Stimulated activated CD4-positive, alpha-beta T cell treated with anti-CD3 and anti-CD28 coated beads, Interleukin-12 subunit alpha, Interleukin-12 subunit beta, amount 100 ng/mL, for 48 hours (primary cell): ENCODE measurements at regions not wholly inside any gene's neighbourhood (a gene's known extent, or its start where the extent isn't known, plus 50 kb on each side); places are given as distances from the start of the nearest gene placed in this dataset.

Source experiments
- DNase-seq, 3 donors: peaks; one replicate each; pipeline ENCODE4 v3.0.0-alpha.2; 2020; ENCODE audit warnings: low read depth in 2 of 3, low spot score in 1 of 3

DNA sequence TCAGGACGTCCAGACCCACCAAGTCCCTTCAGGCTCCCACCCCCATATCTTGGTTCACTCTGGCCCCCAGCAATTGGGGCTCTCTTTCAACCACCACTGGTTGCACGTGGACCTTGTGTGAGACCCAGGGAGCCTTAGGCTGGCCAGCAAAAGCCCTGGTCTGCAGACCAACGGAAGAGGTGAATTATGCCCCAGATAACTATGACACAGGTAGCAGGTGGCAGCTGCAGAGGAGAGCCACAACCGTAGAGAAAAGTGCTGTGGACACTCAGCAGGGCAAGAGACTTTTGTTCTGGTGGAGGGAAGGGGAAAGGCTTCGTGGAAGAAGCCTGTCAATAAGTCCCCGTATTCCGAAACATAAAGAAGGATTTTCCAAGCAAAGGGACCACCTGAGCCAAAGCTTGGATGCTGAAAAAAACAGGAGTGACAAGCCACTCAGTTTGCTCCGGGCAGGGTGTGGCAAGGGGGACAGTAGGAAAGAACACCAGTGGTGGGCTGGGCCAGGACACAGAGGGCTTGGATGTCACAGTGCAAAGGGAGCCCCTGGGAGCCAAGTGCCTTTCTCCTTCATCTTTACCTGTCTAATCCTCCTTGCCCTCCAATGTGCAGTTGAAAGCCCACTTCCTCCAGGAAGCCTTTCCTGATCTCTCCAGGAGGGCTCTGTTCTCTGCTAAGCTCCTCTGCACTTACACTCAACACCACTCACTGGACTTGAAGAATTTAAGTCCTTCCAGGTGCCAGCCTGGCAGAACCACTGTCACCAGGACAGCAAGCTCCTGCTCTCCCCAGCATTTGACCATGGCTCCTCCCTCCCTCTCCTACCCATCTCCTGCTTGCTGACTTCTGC, 264.7 kb downstream of the BUD13 start:
- no peak for DNase-seq

DNA sequence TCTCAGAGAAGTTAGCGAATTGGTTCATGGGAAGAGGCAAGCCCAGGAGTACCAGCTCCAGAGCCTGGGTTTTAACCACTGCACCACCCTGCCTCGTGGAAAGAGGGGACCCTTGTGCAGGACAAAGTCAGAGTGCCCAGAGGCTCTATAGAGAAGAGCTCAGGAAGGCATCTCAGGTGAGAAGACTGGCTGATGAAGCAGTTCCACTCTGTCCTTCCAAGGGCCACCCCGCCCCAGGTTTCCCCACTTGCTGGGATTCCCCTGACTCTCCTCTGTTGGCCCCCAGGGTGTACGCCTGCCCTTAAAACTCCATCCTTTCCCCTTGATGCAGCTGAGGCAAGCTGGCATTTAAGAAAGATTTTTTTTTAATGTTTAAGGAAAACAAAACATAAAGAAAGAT, 265.8 kb downstream of the BUD13 start:
- no peak for DNase-seq

GRCh38 chr11:116506263-116506825, 266.4 kb downstream of the BUD13 start:
- DNase-seq = no peak

- no peak for DNase-seq
These were observed 267.2 kb downstream of the BUD13 start for GRCh38 chr11:116505298-116506262.

GRCh38 chr11:116504541-116505297, 268.1 kb downstream of the BUD13 start:
- DNase-seq = no peak

DNA sequence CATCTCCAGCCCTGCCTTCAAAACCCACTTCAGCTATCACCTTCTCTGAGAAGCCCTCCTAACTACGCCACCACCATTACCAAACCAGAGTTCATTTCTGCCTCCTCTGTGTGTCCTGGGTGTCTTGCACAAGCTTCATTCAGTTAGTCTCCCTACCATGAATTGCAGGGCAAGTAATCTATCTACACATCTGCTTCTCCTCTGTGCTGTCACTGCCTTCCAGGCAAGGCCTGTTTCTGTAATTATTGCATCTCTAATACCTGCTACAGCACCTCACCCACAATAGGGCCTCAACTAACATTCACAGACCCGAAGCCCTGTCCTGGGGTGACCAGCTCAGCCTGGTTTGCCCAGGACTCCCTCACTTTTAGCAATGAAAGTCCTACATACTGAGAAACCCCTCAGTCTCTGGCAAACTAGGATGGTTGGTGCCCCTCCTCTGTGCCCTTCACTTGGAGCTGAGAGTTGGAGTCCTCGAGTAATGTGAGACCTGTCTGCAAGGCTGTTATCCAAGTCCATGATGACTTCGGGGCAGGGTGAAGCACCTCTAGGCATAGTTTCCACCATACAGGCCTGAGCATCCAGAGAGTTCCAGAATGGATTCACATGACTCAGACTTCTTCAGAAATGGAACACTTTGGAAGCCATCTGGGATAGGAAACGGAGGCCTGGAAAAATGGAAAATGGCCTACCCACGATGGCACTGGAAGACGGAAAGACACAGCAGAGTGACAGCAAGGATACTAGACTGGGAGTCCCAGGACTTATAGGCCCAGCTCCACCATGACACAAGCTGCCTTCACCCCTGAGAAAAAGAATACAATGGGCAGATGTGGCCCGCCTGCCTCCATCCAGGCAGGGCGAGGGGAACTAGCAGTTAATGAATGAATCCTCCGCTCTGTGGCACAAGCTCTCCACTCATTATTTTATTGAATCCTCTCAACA, 269.3 kb downstream of the BUD13 start:
- DNase-seq = no peak

- DNase-seq = no peak
These were observed 270.1 kb downstream of the BUD13 start for GRCh38 chr11:116502641-116503061.

GRCh38 chr11:116501728-116502127, 271.1 kb downstream of the BUD13 start:
- DNase-seq = no peak

- DNase-seq = no peak
These were observed 271.7 kb downstream of the BUD13 start for GRCh38 chr11:116500947-116501602.

DNA sequence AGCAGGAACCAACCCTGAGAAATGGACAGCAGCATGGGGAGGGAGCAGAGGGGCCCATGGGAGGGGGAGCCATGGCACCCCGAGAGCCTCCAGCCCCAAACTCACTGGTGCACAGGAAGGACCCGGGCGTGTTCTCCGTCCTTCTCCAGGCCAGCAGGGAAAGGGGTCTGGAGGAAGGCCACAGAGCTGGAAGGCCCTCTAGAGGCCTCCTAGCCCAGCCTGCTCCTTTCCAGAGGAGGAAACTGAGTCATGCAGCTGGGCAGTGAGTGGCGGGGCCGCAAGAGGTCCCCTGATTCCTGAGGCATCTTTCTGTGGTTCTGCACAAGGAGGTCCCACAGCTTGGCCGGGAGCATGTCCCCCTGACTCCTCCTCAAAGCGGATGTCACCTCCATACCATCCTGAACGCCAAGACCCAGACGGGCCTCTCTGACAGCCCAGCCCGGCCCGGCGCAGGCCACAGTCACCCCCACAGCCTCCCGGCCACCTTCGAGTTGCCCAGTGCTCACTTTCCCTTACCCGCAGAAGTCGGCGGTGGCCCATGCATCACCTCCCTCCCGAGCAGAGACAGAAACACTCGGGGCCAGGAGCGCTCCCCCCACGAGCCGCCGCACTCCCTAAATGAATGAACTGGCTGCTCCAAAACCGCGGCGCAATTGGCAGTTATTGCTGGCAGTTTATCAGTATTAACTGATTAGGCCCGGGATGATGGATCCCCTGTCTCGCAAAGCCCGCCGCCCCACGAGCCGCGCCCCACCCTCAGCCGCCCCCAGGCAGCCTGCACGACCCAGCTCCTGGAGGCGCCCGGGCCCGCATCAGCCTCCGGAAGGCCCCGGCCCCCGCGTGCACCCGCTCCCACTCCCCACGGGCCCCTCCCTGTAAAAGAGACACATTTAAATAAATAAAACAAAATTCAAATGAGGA, 272.5 kb downstream of the BUD13 start:
- DNase-seq = no peak

DNA sequence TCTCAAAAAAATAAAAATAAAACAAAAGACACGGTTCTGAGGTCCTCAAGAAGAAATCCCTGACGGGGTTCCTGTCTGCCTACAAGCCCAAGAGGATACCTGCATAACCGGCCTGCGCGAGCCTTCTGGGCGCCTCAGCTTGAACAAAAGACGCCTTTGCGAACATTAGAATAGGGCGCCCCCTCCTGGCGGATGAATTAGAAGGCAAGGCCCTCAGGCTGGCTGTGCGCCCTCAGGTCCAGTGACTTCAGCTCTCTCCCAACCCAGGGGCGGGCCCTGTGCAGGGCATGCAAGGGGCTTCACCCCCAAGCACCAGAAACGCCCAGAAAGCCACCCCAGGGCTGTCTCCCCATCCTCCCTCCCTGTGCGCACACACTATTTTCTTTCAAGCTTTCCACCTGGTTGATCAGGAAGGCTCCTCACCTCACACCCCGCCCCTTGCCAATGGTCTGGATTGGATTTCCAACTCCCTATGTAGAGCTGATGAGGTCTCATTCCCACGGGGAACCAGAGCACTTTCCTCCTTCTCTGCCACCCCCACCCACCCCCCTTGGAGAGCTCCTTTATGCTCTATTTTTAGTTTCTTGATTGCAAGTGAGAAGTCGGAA, 273.3 kb downstream of the BUD13 start:
- DNase-seq = peak; percentile 43 to 64 (median 47)

GRCh38 chr11:116498161-116498560, 274.6 kb downstream of the BUD13 start:
- no peak for DNase-seq

- no peak for DNase-seq
These were observed 280.2 kb downstream of the BUD13 start for GRCh38 chr11:116492600-116492999.

GRCh38 chr11:116488836-116489389, 283.9 kb downstream of the BUD13 start:
- DNase-seq = no peak

DNA sequence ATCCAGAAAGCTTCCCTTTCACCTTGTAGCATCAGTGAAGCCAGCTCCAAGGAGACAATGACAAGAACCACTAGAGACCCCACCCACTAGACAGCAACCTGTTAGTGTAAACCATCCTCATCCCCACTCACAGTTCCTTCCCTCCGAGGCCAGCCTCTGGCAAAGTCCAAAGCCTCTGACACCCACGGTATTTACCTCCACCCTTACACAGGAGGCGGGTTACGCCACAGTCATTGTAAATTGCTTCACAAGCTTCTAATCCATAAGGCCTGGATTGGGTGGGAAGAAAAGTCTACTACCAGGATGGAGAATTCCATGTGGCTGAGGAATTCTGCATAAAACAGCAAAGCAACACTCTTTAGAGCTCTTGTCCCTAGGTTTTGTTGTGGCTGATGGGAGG, 287.4 kb downstream of the BUD13 start:
- DNase-seq = no peak

DNA sequence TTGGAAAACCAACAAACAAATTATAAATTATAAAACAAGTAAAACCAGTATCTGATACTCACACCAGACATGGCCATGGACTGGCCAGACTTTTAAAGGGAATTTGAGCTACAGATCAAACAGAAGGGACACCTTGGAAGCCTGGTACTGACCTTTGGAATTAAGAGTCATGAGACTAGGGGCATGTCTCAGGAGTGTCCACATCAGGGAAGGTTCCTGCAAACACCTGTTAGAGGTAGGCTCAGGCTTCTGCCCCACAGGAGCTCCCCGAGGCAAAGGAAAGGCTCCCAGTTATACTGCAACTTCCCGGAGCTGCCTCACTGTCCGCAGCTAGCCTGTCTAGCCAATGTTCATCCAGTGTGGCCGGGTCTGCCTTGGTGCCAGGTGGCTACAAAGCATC, 290.1 kb downstream of the BUD13 start:
- no peak for DNase-seq

DNA sequence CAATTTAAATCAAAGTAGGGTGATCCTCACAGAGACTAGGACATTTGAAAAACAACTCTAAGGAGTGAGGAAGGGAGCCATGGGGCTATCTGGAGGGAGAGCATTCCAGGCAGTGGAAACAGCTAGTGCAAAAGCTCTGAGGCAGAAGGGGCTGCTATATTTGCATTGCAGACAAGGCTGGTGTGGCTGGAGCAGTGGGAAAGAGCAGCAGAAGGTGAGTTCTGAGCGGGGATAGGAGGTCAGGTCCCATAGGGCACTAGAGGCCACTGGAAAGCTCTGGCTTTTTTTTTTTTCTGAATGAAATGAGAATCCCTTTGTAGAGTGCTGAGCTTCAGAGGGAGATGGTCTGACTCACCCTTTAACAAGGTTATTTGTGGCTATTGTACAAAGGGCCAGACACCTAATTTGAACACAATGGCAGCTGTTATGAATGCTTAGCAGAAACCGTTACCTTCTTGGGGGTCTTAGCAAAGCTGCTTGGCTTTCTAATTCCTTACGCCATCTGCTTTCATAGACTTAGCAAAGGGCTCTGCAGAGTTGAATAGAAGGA, 291.6 kb downstream of the BUD13 start:
- no peak for DNase-seq
